Trophoblast cell (in vitro differentiated cells and primary cell): ENCODE measurements at regions not wholly inside any gene's neighbourhood (a gene's known extent, or its start where the extent isn't known, plus 50 kb on each side); places are given as distances from the start of the nearest gene placed in this dataset.

Source experiments
- DNase-seq, 2 donors: peaks; one replicate each; pipeline ENCODE4 v3.0.0-alpha.2; 2016
- H2AFZ ChIP-seq: 2 replicates; pipeline ENCODE4 v1.6.1; 2013; ENCODE audit warnings: low read length, moderate library complexity, mild to moderate bottlenecking; ENCODE audit not compliant: insufficient read depth, poor library complexity
- H2AK5ac ChIP-seq: 2 replicates; pipeline ENCODE4 v1.6.1; 2013; ENCODE audit warnings: mild to moderate bottlenecking, low read length
- H2BK120ac ChIP-seq: 2 replicates; pipeline ENCODE4 v1.6.1; 2013; ENCODE audit warnings: low read length, mild to moderate bottlenecking, moderate library complexity; ENCODE audit not compliant: insufficient read depth, poor library complexity
- H2BK12ac ChIP-seq: 2 replicates; pipeline ENCODE4 v1.6.1; 2013; ENCODE audit warnings: mild to moderate bottlenecking, low read length, moderate library complexity
- H2BK5ac ChIP-seq: 2 replicates; pipeline ENCODE4 v1.6.1; 2013; ENCODE audit warnings: low read length, low read depth, moderate library complexity, mild to moderate bottlenecking; ENCODE audit not compliant: poor library complexity
- H3K14ac ChIP-seq: 2 replicates; pipeline ENCODE4 v1.6.1; 2013; ENCODE audit warnings: mild to moderate bottlenecking, low read length
- H3K18ac ChIP-seq: 2 replicates; pipeline ENCODE4 v1.6.1; 2013; ENCODE audit warnings: mild to moderate bottlenecking, low read length
- H3K23ac ChIP-seq: 2 replicates; pipeline ENCODE4 v1.6.1; 2013; ENCODE audit warnings: low read length
- H3K27ac ChIP-seq: 2 replicates; pipeline ENCODE4 v1.5.1; 2013; ENCODE audit warnings: low read depth, mild to moderate bottlenecking, inconsistent platforms, low read length, moderate library complexity
- H3K27me3 ChIP-seq: 2 replicates; pipeline ENCODE4 v1.6.1; 2013; ENCODE audit warnings: inconsistent platforms, mild to moderate bottlenecking, low read length, moderate library complexity; ENCODE audit not compliant: insufficient read depth
- H3K36me3 ChIP-seq, 2 experiments: 1 replicate in 1 of 2; 2 replicates in 1 of 2; pipeline ENCODE4 v1.6.1; 2013; ENCODE audit warnings: low read length in 2 of 2, mild to moderate bottlenecking in 2 of 2, moderate library complexity in 1 of 2; ENCODE audit not compliant: insufficient read depth in 2 of 2, control insufficient read depth in 1 of 2
- H3K4ac ChIP-seq: 2 replicates; pipeline ENCODE4 v1.6.1; 2013; ENCODE audit warnings: low read depth, mild to moderate bottlenecking, low read length, moderate library complexity
- H3K4me1 ChIP-seq, 2 experiments: 1 replicate in 1 of 2; 2 replicates in 1 of 2; pipeline ENCODE4 v1.6.1; 2013; ENCODE audit warnings: low read length in 2 of 2, mild to moderate bottlenecking in 2 of 2, moderate library complexity in 1 of 2; ENCODE audit not compliant: insufficient read depth in 2 of 2, control insufficient read depth in 1 of 2
- H3K4me2 ChIP-seq: 2 replicates; pipeline ENCODE4 v1.6.1; 2013; ENCODE audit warnings: inconsistent platforms, mild to moderate bottlenecking, low read length, moderate library complexity
- H3K4me3 ChIP-seq: 2 replicates; pipeline ENCODE4 v1.5.1; 2013; ENCODE audit warnings: mild to moderate bottlenecking, low read depth, low read length, inconsistent platforms
- H3K79me1 ChIP-seq: one replicate; pipeline ENCODE4 v1.6.1; 2013; ENCODE audit warnings: low read length
- H3K79me2 ChIP-seq: 2 replicates; pipeline ENCODE4 v1.6.1; 2013; ENCODE audit warnings: low read length, mild to moderate bottlenecking; ENCODE audit not compliant: control insufficient read depth, insufficient read depth, poor library complexity
- H3K9ac ChIP-seq: 2 replicates; pipeline ENCODE4 v1.6.1; 2013; ENCODE audit warnings: mild to moderate bottlenecking, low read length
- H3K9me3 ChIP-seq: 2 replicates; pipeline ENCODE4 v1.6.1; 2013; ENCODE audit warnings: low read depth, mild to moderate bottlenecking, control low read depth, inconsistent platforms, low read length; ENCODE audit not compliant: insufficient read depth
- H4K12ac ChIP-seq: 2 replicates; pipeline ENCODE4 v1.6.1; 2013; ENCODE audit warnings: low read depth, mild to moderate bottlenecking, low read length, moderate library complexity
- H4K8ac ChIP-seq: 2 replicates; pipeline ENCODE4 v1.6.1; 2013; ENCODE audit warnings: low read depth, mild to moderate bottlenecking, low read length, moderate library complexity
- H4K91ac ChIP-seq: one replicate; pipeline ENCODE4 v1.6.1; 2013; ENCODE audit warnings: low read depth, mild to moderate bottlenecking, low read length, moderate library complexity
- WGBS: extraction: QIAGEN DNeasy Blood & Tissue Kit; methylation state at CpG from one replicate; pipeline ENCODE4 v1.1.7; 2013; ENCODE audit warnings: missing lambda C conversion rate; ENCODE audit not compliant: insufficient read length, insufficient coverage; ENCODE audit errors: extremely low coverage; 5-methylcytosine and 5-hydroxymethylcytosine counted together

DNA sequence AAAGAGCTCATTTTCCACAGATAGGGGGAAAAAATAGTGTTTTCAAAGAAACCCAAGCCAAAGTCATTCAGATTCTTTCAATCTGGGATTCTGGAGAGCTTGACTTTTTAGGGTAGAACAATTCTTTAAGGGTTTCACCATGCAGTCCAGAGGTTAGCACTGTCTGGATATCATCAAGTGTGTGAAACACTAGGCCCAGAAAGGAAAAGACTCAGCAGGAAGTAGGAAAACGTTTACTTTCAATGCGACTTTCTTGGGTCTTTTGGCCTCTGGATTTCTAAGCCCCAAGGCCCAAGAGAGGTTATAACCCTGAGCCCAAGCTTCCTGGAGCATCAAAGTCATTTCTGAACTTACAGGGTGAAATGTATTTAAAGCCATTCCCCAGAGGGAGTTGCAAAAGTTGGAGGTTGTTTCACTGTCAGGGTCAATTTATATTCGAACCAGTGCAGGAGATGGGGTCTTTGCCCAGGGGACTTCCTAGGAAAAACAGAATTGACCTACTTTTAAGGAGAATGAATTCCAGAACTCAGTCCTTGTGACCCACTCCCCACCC lies 158.0 kb downstream of the C7orf25 start:
- no CpG with 5 or more reads among the region's 3 CpGs for WGBS
- Histone ChIP-seq H3K4me2 (no peak overlapping the region), H4K91ac (no peak overlapping the region), H3K27me3 (no peaks in the 10 kb centered on the region), H3K9ac (no peak overlapping the region), H3K79me2 (no peaks in the 10 kb centered on the region), H2AFZ (no peak overlapping the region), H4K12ac (no peak overlapping the region), H3K79me1 (no peaks in the 10 kb centered on the region), H3K4ac (no peak overlapping the region), H2BK120ac (no peak overlapping the region), H3K9me3 (peaks cover 3% of the 10 kb centered on the region), H3K36me3 (no peaks in the 10 kb centered on the region), H3K14ac (no peak overlapping the region), H4K8ac (no peak overlapping the region), H2BK5ac (no peak overlapping the region), H3K27ac (peak overlapping the region; percentile 17), H3K4me1 (no peaks in the 10 kb centered on the region), H3K23ac (no peak overlapping the region), H3K4me3 (no peak overlapping the region), H2BK12ac (no peak overlapping the region), H3K18ac (no peak overlapping the region), H2AK5ac (no peak overlapping the region)
- DNase-seq, result no peak

GRCh38 chr7:42753367-42753766 lies 158.5 kb downstream of the C7orf25 start:
- Histone ChIP-seq H3K14ac (no peak overlapping the region), H3K4ac (no peak overlapping the region), H3K4me1 (no peaks in the 10 kb centered on the region), H2AFZ (no peak overlapping the region), H2BK12ac (no peak overlapping the region), H4K91ac (no peak overlapping the region), H3K9ac (no peak overlapping the region), H3K27ac (peak overlapping the region; percentile 21), H3K36me3 (no peaks in the 10 kb centered on the region), H2BK5ac (no peak overlapping the region), H4K8ac (no peak overlapping the region), H3K18ac (no peak overlapping the region), H3K23ac (no peak overlapping the region), H3K27me3 (no peaks in the 10 kb centered on the region), H2AK5ac (no peak overlapping the region), H3K9me3 (no peaks in the 10 kb centered on the region), H2BK120ac (no peak overlapping the region), H3K79me2 (no peaks in the 10 kb centered on the region), H4K12ac (no peak overlapping the region), H3K4me3 (no peak overlapping the region), H3K79me1 (no peaks in the 10 kb centered on the region), H3K4me2 (no peak overlapping the region)
- no CpG with 5 or more reads among the region's 2 CpGs for whole genome bisulfite sequencing
- no peak for DNase-seq

DNA sequence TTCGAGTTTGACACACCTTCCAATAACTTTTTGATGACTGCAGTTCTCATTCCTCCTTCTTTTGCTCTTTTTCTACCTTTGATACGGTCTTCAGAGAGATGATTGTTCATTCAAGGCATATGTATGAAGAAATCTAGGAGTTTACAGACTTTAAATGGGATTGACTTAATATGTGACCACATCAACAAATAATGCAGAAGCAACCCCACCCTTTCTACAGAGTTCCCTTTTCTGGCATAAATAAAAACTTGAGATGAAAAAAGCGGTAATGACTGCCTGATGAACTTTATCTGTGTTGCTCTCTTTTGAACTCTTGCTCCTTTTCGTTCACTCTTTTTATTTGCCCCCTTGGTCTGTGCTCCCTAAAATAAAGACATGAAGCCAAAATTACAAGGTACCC lies 161.7 kb downstream of the C7orf25 start:
- Histone ChIP-seq H2AK5ac (no peak overlapping the region), H3K14ac (no peak overlapping the region), H3K36me3 (no peaks in the 10 kb centered on the region), H4K8ac (no peak overlapping the region), H3K4me3 (no peak overlapping the region), H4K12ac (no peak overlapping the region), H3K79me2 (no peaks in the 10 kb centered on the region), H4K91ac (no peak overlapping the region), H3K9me3 (peaks cover 1% of the 10 kb centered on the region), H3K4ac (no peak overlapping the region), H3K27me3 (no peaks in the 10 kb centered on the region), H3K4me1 (no peaks in the 10 kb centered on the region), H3K23ac (no peak overlapping the region), H3K27ac (no peak overlapping the region), H3K79me1 (no peaks in the 10 kb centered on the region), H3K9ac (no peak overlapping the region), H3K18ac (no peak overlapping the region), H3K4me2 (no peak overlapping the region), H2BK5ac (no peak overlapping the region), H2AFZ (no peak overlapping the region), H2BK120ac (no peak overlapping the region), H2BK12ac (no peak overlapping the region)
- no peak for DNase-seq
- no CpG with 5 or more reads among the region's 4 CpGs for WGBS

GRCh38 chr7:42747044-42747443 lies 164.8 kb downstream of the C7orf25 start:
- no peak overlapping the region for H3K14ac ChIP-seq
- H3K79me1 ChIP-seq, result no peaks in the 10 kb centered on the region
- no peak overlapping the region for H3K23ac ChIP-seq
- peaks cover 1% of the 10 kb centered on the region for H3K9me3 ChIP-seq
- no peak overlapping the region for H3K27ac ChIP-seq
- H3K79me2 ChIP-seq, result no peaks in the 10 kb centered on the region
- no peaks in the 10 kb centered on the region for H3K4me1 ChIP-seq
- H4K91ac ChIP-seq, result no peak overlapping the region
- H3K9ac ChIP-seq, result no peak overlapping the region
- peak in 1 of 2 donors; percentile 31 for DNase-seq
- no CpG with 5 or more reads among the region's 2 CpGs for WGBS
- H2BK5ac ChIP-seq, result no peak overlapping the region
- no peak overlapping the region for H2BK120ac ChIP-seq
- no peak overlapping the region for H3K4ac ChIP-seq
- no peak overlapping the region for H2AFZ ChIP-seq
- H2AK5ac ChIP-seq, result no peak overlapping the region
- no peak overlapping the region for H3K18ac ChIP-seq
- H4K12ac ChIP-seq, result no peak overlapping the region
- no peak overlapping the region for H3K4me2 ChIP-seq
- H2BK12ac ChIP-seq, result no peak overlapping the region
- no peaks in the 10 kb centered on the region for H3K36me3 ChIP-seq
- H4K8ac ChIP-seq, result no peak overlapping the region
- no peaks in the 10 kb centered on the region for H3K27me3 ChIP-seq
- H3K4me3 ChIP-seq, result no peak overlapping the region
